HG03460 (cell line): ENCODE measurements at regions not wholly inside any gene's neighbourhood (a gene's known extent, or its start where the extent isn't known, plus 50 kb on each side); places are given as distances from the start of the nearest gene placed in this dataset.

Experiments
- ATAC-seq: cut with Tn5 transposase; IDR thresholded peaks from one replicate; pipeline ENCODE4 v1.9.1; 2021; ENCODE audit not compliant: unreplicated experiment

GRCh38 chr2:6384341-6384740, 481.4 kb downstream of the CMPK2 start:
- ATAC-seq = no peak

- ATAC-seq = no peak
Measured at GRCh38 chr2:6392354-6392753, 473.4 kb downstream of the CMPK2 start.

- ATAC-seq = no peak
Measured at GRCh38 chr2:6392966-6393365, 472.7 kb downstream of the CMPK2 start.

- ATAC-seq = no peak
Measured at GRCh38 chr2:6393819-6394218, 471.9 kb downstream of the CMPK2 start.

- ATAC-seq = no peak
Measured at GRCh38 chr2:6394276-6394675, 471.4 kb downstream of the CMPK2 start.

GRCh38 chr2:6398421-6398820, 467.3 kb downstream of the CMPK2 start:
- ATAC-seq = no peak

GRCh38 chr2:6401301-6401700, 464.4 kb downstream of the CMPK2 start:
- ATAC-seq = no peak

- no peak for ATAC-seq
Measured at GRCh38 chr2:6408057-6408456, 457.6 kb downstream of the CMPK2 start.

GRCh38 chr2:6410313-6410712, 455.4 kb downstream of the CMPK2 start:
- no peak for ATAC-seq

GRCh38 chr2:6412533-6413091, 453.1 kb downstream of the CMPK2 start:
- no peak for ATAC-seq

GRCh38 chr2:6417050-6417449, 448.7 kb downstream of the CMPK2 start:
- no peak for ATAC-seq

GRCh38 chr2:6418291-6418690, 447.4 kb downstream of the CMPK2 start:
- no peak for ATAC-seq

GRCh38 chr2:6421138-6421730, 444.5 kb downstream of the CMPK2 start:
- ATAC-seq = no peak

- ATAC-seq = no peak
Measured at GRCh38 chr2:6421888-6422287, 443.8 kb downstream of the CMPK2 start.

- ATAC-seq = no peak
Measured at GRCh38 chr2:6423157-6423556, 442.6 kb downstream of the CMPK2 start.

GRCh38 chr2:6423944-6424343, 441.8 kb downstream of the CMPK2 start:
- no peak for ATAC-seq

GRCh38 chr2:6425032-6425431, 440.7 kb downstream of the CMPK2 start:
- ATAC-seq = no peak

GRCh38 chr2:6429210-6429986, 436.3 kb downstream of the CMPK2 start:
- no peak for ATAC-seq

- no peak for ATAC-seq
Measured at GRCh38 chr2:6434438-6434837, 431.3 kb downstream of the CMPK2 start.

GRCh38 chr2:6441800-6442199, 423.9 kb downstream of the CMPK2 start:
- no peak for ATAC-seq

- no peak for ATAC-seq
Measured at GRCh38 chr2:6442252-6442985, 423.3 kb downstream of the CMPK2 start.
